ENCODE measurements at regions not wholly inside any gene's neighbourhood (a gene's known extent, or its start where the extent isn't known, plus 50 kb on each side); places are given as distances from the start of the nearest gene placed in this dataset.

GRCh38 chr6:168864541-168865460, 388.8 kb downstream of the THBS2 start:
- TF ChIP-seq POLR2AphosphoS5 (IDR thresholded peaks at IDR 0.05; ENCODE audit: borderline replicate concordance, low read depth, low read length) (no peak), EZH2 (IDR thresholded peaks at IDR 0.05) (no peak), FOXP2 (optimal IDR thresholded peaks at IDR 0.05; ENCODE audit: control extremely low read depth, extremely low read length, insufficient read depth) (no peak)
